ENCODE measurements at regions not wholly inside any gene's neighbourhood (a gene's known extent, or its start where the extent isn't known, plus 50 kb on each side); places are given as distances from the start of the nearest gene placed in this dataset.
A peak's percentile ranks its signal among the peaks of the same experiment; 100 is the strongest.
"Not testable (repeated sequence)": the region's sequence is repeated elsewhere in the genome, so short reads cannot be mapped to it uniquely, and the experiment has no call there.

DNA sequence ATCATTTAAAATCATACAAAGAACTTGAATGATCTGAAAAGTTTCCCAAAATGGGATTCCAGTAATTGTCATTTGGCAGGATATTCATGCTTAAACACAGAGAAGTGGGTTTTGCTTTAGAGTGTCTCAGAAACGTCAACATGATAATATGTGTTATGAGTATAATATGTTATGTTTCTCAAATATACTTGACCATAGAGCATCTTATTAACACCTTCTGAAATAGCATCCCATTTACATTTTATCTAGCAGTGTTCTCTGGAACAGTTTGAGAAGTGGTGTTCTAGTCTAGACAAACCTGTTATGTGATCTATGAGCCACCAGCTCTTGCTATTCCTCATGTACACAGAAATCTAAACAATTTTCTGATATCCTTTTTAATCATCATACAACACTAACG lies 588.8 kb upstream of the PBX1 start:
- peaks cover 5 to 37% (median 11%) of the 10 kb centered on the region in 7 donors for H3K9me3 Mint-ChIP-seq
- no peaks in the 10 kb centered on the region for H3K36me3 Mint-ChIP-seq
- no peaks in the 10 kb centered on the region for H3K4me1 Mint-ChIP-seq
- no peak overlapping the region for H3K27ac Mint-ChIP-seq
- no peak for DNase-seq
- H3K27me3 Mint-ChIP-seq = no peaks in the 10 kb centered on the region
- H3K4me3 Mint-ChIP-seq = no peak overlapping the region
- ATAC-seq (ENCODE audit: low read depth in 2 of 2) = no peak

DNA sequence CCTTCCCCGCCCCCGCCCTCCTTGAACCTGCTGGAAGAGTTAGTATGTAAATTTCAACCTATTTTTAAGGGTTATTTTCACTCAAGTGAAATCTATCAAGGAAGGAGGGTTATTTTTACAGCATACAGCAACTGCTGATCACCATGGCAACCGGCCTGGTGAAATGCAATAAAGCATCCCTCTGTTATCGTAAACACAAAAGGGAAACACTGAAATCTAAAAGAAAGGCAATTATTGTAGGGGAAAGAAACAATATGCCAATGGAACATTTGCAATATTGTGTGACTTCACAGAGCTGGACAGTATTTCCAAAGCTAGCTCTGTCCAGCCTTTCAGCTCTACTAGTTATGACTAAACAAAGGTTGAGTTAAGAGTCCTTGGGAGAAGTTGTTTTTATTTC lies 588.3 kb upstream of the PBX1 start:
- Mint-ChIP-seq H3K9me3 (peaks cover 5 to 34% (median 10%) of the 10 kb centered on the region in 7 donors), H3K36me3 (no peaks in the 10 kb centered on the region), H3K4me1 (no peaks in the 10 kb centered on the region), H3K27ac (no peak overlapping the region), H3K27me3 (no peaks in the 10 kb centered on the region), H3K4me3 (no peak overlapping the region)
- DNase-seq (no peak), ATAC-seq (ENCODE audit: low read depth in 2 of 2) (no peak)

DNA sequence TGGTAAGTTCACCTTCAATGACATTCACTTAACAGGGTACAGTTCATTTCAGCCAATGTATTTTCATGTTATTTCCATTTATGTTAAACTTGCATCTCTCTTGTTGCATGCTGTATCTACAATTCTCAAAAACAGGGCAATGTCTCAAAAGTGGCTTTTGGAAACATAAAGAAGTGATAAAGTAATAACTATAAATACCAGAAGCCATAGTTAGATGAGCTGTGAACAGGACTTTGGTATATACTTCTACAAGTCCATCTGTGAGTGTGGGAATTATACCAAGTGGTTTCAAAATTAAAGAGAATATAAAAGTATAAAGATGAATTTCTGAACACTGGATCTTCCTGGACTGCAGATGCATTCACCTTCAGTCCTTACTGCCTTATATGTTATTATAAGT lies 585.4 kb upstream of the PBX1 start:
- Mint-ChIP-seq H3K4me1 (no peaks in the 10 kb centered on the region), H3K27ac (no peak overlapping the region), H3K27me3 (no peaks in the 10 kb centered on the region), H3K9me3 (peaks cover 0 to 18% (median 10%) of the 10 kb centered on the region in 7 donors), H3K4me3 (no peak overlapping the region), H3K36me3 (no peaks in the 10 kb centered on the region)
- ATAC-seq (ENCODE audit: low read depth in 2 of 2) (no peak), DNase-seq (no peak)

GRCh38 chr1:163974120-163974519 lies 584.9 kb upstream of the PBX1 start:
- no peaks in the 10 kb centered on the region for H3K27me3 Mint-ChIP-seq
- ATAC-seq (ENCODE audit: low read depth in 2 of 2) = no peak
- H3K4me3 Mint-ChIP-seq = no peak overlapping the region
- peaks cover 0 to 18% (median 10%) of the 10 kb centered on the region in 7 donors for H3K9me3 Mint-ChIP-seq
- no peaks in the 10 kb centered on the region for H3K36me3 Mint-ChIP-seq
- DNase-seq = no peak
- H3K27ac Mint-ChIP-seq = no peak overlapping the region
- H3K4me1 Mint-ChIP-seq = no peaks in the 10 kb centered on the region

DNA sequence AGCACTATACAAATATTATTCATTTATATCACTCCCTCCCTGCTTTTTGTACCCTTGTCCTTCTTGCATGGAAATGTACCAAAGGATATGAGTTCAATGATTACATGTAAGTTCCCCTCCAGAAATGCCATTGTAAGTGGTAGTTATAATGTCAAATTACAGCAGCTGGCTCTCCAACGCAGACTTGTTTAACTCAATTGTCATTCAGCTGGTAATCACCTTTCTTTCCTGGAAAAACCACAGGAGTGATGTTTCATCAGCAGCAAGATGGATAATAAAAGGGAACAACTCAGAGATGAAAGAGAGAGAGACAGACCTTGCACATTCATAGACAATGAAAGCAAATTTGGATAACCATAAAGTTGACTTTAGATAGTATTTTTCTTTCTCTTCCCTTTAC lies 578.6 kb upstream of the PBX1 start:
- Mint-ChIP-seq H3K4me1 (no peaks in the 10 kb centered on the region), H3K36me3 (no peaks in the 10 kb centered on the region), H3K27me3 (no peaks in the 10 kb centered on the region), H3K4me3 (no peak overlapping the region), H3K9me3 (peaks cover 0 to 22% (median 3%) of the 10 kb centered on the region in 7 donors), H3K27ac (no peak overlapping the region)
- ATAC-seq (ENCODE audit: low read depth in 2 of 2) (no peak), DNase-seq (no peak)

GRCh38 chr1:163981500-163982030 lies 577.4 kb upstream of the PBX1 start:
- Mint-ChIP-seq H3K27me3 (no peaks in the 10 kb centered on the region), H3K4me1 (no peaks in the 10 kb centered on the region), H3K36me3 (no peaks in the 10 kb centered on the region), H3K4me3 (no peak overlapping the region), H3K27ac (no peak overlapping the region), H3K9me3 (peaks cover 0 to 17% (median 3%) of the 10 kb centered on the region in 7 donors)
- DNase-seq (no peak), ATAC-seq (ENCODE audit: low read depth in 2 of 2) (no peak)

- Mint-ChIP-seq H3K9me3 (peaks cover 0 to 9% (median 0%) of the 10 kb centered on the region in 7 donors), H3K4me3 (no peak overlapping the region), H3K27ac (no peak overlapping the region), H3K27me3 (no peaks in the 10 kb centered on the region), H3K36me3 (no peaks in the 10 kb centered on the region), H3K4me1 (no peaks in the 10 kb centered on the region)
- DNase-seq (no peak), ATAC-seq (ENCODE audit: low read depth in 2 of 2) (no peak)
Measured at GRCh38 chr1:163983097-163983496, 575.9 kb upstream of the PBX1 start.

DNA sequence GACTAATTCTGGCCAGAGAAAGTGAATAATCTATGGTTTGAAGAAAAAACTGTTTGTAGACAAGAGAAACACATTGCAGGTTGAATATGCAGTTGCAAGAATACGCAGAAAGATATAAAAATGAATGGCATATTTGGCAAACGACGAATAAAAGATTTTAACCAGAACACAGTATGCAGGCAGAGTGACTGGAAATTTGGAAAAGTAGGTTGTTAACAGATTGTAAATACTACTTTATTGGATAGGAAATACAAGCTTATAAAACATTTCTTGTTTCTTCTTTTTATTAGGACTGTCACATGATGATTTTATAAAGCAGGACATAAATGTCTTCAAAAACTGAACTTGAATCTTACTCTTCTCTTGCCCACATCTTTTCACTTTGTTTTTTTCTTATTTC lies 573.3 kb upstream of the PBX1 start:
- no peak for DNase-seq
- H3K27me3 Mint-ChIP-seq = no peaks in the 10 kb centered on the region
- H3K4me3 Mint-ChIP-seq = no peak overlapping the region
- peak overlapping the region in 1 of 6 donors; percentile 54 for H3K27ac Mint-ChIP-seq
- H3K9me3 Mint-ChIP-seq = peaks cover 0 to 9% (median 0%) of the 10 kb centered on the region in 7 donors
- no peaks in the 10 kb centered on the region for H3K4me1 Mint-ChIP-seq
- ATAC-seq (ENCODE audit: low read depth in 2 of 2) = no peak
- H3K36me3 Mint-ChIP-seq = no peaks in the 10 kb centered on the region

- no peak for DNase-seq
- no peak overlapping the region for H3K4me3 Mint-ChIP-seq
- no peaks in the 10 kb centered on the region for H3K4me1 Mint-ChIP-seq
- no peak overlapping the region for H3K27ac Mint-ChIP-seq
- peaks cover 0 to 3% (median 0%) of the 10 kb centered on the region in 3 donors for H3K27me3 Mint-ChIP-seq
- H3K36me3 Mint-ChIP-seq = no peaks in the 10 kb centered on the region
- H3K9me3 Mint-ChIP-seq = peaks cover 10 to 41% (median 17%) of the 10 kb centered on the region in 7 donors
- ATAC-seq (ENCODE audit: low read depth in 2 of 2) = no peak
Measured at GRCh38 chr1:163999131-163999530, 559.9 kb upstream of the PBX1 start.

- H3K9me3 Mint-ChIP-seq = peaks cover 15 to 23% (median 19%) of the 10 kb centered on the region in 7 donors
- not testable (repeated sequence) for H3K27me3 Mint-ChIP-seq; H3K4me1 Mint-ChIP-seq; H3K36me3 Mint-ChIP-seq; DNase-seq; H3K4me3 Mint-ChIP-seq; ATAC-seq (ENCODE audit: low read depth in 2 of 2); H3K27ac Mint-ChIP-seq
Measured at GRCh38 chr1:164006186-164006585, 552.8 kb upstream of the PBX1 start.

GRCh38 chr1:164006621-164007020 lies 552.4 kb upstream of the PBX1 start:
- H3K36me3 Mint-ChIP-seq = no peaks in the 10 kb centered on the region
- no peak overlapping the region for H3K4me3 Mint-ChIP-seq
- H3K4me1 Mint-ChIP-seq = no peaks in the 10 kb centered on the region
- peaks cover 15 to 24% (median 21%) of the 10 kb centered on the region in 7 donors for H3K9me3 Mint-ChIP-seq
- H3K27me3 Mint-ChIP-seq = peaks cover 0 to 3% (median 0%) of the 10 kb centered on the region in 3 donors
- no peak overlapping the region for H3K27ac Mint-ChIP-seq
- ATAC-seq (ENCODE audit: low read depth in 2 of 2) (no peak), DNase-seq (no peak)

GRCh38 chr1:164017239-164017638 lies 541.7 kb upstream of the PBX1 start:
- peaks cover 8 to 41% (median 12%) of the 10 kb centered on the region in 7 donors for H3K9me3 Mint-ChIP-seq
- no peak for DNase-seq

GRCh38 chr1:164020391-164020790 lies 538.6 kb upstream of the PBX1 start:
- no peak for DNase-seq
- Mint-ChIP-seq H3K27ac (no peak overlapping the region), H3K4me1 (no peaks in the 10 kb centered on the region), H3K9me3 (peaks cover 6 to 38% (median 10%) of the 10 kb centered on the region in 7 donors), H3K36me3 (peaks cover 0 to 10% of the 10 kb centered on the region in 2 donors), H3K27me3 (no peaks in the 10 kb centered on the region), H3K4me3 (no peak overlapping the region)
- ATAC-seq (ENCODE audit: low read depth in 2 of 2) = no peak

More at GRCh38 chr1:164017239-164017638, 541.7 kb upstream of the PBX1 start:
- no peak for ATAC-seq (ENCODE audit: low read depth in 2 of 2)
- no peak overlapping the region for H3K27ac Mint-ChIP-seq
- H3K4me1 Mint-ChIP-seq = no peaks in the 10 kb centered on the region
- H3K4me3 Mint-ChIP-seq = no peak overlapping the region
- peaks cover 0 to 10% of the 10 kb centered on the region in 2 donors for H3K36me3 Mint-ChIP-seq
- H3K27me3 Mint-ChIP-seq = no peaks in the 10 kb centered on the region

DNA sequence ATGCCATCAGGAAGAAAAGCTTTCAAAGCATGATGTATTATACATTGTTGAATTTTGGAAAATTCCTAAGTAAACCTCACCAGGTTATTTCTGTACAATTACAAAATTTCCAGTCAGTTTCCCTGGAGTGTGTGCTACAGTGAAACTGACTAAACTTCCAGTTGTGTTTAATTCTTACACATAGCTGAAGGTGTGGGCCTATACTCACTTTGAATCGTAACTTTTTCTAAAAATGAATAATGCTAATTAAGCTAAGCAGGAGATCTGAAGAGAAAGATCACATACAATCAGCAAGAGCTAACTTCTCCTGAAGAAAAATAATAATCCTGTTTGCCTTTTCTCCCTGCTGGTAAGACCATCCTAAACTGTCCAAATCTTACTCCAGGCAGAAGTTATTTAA lies 537.2 kb upstream of the PBX1 start:
- Mint-ChIP-seq H3K27me3 (no peaks in the 10 kb centered on the region), H3K4me3 (no peak overlapping the region), H3K4me1 (no peaks in the 10 kb centered on the region), H3K36me3 (peaks cover 0 to 10% of the 10 kb centered on the region in 2 donors), H3K9me3 (peaks cover 6 to 48% (median 10%) of the 10 kb centered on the region in 7 donors), H3K27ac (no peak overlapping the region)
- ATAC-seq (ENCODE audit: low read depth in 2 of 2) = no peak
- DNase-seq = no peak

DNA sequence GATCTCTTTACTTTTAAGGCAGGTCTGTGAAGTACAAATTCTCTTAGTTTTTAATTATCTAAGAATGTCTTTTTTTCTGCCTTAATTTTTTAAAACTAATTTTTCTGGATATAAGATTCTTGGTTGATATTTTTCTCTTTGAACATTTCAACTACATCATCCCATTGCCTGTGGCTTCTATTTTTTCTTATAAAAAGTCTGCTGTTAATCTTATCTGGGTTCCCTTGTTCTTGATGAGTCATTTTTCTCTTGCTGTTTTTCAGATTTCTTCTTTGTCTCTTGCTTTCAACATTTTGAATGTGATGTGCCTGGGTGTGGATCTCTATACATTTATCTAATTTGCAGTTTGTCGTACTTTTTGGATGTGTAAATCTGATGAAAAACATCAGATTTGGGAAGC lies 525.2 kb upstream of the PBX1 start:
- Mint-ChIP-seq H3K4me3 (no peak overlapping the region), H3K27ac (no peak overlapping the region), H3K36me3 (peaks cover 0 to 7% of the 10 kb centered on the region in 2 donors), H3K27me3 (no peaks in the 10 kb centered on the region), H3K9me3 (peaks cover 6 to 32% (median 15%) of the 10 kb centered on the region in 7 donors), H3K4me1 (no peaks in the 10 kb centered on the region)
- no peak for DNase-seq
- ATAC-seq (ENCODE audit: low read depth in 2 of 2) = no peak

All from naive B cell (primary cell).